DMS53 (cell line): ENCODE measurements at regions not wholly inside any gene's neighbourhood (a gene's known extent, or its start where the extent isn't known, plus 50 kb on each side); places are given as distances from the start of the nearest gene placed in this dataset.
"Not testable (repeated sequence)": the region's sequence is repeated elsewhere in the genome, so short reads cannot be mapped to it uniquely, and the experiment has no call there.

Experiments used
- DNase-seq: peaks from one replicate; lab custom pipeline; 2025; lab: John Stamatoyannopoulos, UW

DNA sequence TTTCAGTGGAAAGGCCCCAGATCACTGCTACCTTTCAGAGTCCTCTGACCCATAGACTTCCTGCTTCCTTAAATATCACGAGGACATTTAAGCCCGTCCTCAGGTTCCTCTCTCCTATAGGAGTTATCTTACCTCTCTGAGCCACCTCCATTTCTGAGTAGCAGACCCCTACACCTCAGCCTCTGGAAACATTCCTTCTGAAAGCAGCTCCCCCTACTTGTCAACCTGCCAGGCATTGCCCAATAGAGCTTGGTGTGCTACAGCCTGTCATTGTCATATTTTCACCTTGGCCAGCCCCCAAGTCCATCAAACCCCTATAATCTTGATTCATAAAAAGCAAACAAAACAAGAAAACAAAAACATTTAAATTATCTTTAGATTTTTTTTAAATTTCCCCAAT lies 717.9 kb upstream of the SLC8A1 start:
- no peak for DNase-seq

DNA sequence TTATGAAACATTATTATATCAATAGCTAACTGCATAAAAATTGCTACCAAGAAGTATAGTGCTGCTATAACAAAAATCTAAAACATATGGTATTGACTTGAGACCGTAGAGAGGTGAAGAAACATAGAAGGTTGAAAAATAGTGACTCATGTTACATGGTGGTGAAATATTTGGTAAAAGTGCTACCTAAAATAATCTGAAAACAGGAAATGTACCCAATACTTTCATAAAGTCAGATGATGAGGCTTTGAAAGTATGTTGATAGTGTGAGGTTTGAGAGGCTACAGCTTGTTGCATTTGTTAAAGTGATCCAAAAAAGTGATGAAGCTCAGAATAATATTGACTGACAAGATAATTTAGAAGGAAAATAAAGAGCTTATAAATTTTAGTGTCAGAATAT lies 718.7 kb upstream of the SLC8A1 start:
- no peak for DNase-seq

DNA sequence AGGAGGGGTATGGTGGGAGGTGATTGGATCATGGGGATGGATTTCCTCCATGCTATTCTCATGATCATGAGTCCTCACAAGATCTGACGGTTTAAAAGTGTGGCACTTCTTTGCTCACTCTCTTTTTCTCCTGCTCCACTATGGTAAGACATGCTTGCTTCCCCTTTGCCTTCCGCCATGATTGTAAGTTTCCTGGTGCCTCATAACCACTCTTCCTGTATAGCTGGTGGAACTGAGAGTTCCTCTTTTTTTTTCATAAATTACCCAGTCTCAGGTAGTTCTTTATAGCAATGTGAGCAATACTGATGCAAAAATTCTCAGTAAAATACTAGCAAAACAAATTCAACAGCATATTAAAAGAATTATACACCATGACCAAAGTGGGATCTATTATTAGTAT lies 728.5 kb upstream of the SLC8A1 start:
- no peak for DNase-seq

DNA sequence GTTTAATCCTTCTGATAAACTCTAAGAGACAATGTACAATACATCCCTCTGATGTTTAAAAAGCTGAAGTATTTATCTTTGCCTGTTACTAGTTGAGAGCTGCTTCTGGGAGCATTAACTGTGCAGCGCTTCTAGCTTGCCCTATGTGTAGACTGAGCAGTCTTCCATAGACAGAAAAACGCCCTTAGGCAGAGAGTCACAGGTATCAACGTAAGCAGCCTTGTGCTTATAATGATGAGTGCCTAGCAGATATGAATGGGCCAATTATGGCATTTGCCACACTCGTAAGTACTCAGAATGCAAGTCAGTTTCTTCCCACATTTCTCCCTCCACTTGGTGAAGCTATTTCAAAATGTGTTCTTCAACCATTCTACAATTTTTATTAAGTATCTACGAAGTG lies 731.1 kb upstream of the SLC8A1 start:
- no peak for DNase-seq

DNA sequence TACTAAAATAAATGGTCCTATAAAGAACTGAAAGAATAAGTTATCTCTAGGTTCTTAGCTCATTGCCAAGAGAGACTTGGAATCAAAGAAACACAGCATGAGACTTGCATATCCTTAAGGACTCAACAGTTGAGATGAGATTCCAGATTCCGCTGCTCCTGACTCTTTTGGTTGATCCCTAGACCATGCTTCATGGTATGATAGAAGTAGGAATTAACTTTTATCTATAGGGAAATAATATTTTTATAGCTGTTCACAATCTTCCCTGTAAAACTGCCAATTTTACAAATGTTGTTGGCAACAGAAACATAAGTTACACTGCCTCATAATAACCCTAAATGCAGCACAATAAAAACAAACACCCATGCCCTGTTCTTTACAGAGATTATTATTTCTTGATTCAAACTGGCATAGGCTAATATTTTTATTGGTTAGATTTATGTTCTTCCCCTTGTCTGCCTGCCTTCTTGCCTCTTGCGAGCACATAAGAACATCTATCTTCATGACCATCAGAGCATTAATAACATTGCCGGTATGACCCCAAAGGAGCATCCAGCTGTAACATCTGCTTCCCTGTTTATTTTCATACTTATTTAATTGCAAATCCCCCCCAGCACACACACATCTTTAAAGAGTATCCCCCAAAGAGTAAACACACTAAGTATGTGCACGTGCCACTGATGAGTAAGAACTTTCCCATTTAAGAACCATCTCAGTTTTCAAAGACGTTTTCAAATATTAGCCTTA lies 735.7 kb upstream of the SLC8A1 start:
- no peak for DNase-seq

DNA sequence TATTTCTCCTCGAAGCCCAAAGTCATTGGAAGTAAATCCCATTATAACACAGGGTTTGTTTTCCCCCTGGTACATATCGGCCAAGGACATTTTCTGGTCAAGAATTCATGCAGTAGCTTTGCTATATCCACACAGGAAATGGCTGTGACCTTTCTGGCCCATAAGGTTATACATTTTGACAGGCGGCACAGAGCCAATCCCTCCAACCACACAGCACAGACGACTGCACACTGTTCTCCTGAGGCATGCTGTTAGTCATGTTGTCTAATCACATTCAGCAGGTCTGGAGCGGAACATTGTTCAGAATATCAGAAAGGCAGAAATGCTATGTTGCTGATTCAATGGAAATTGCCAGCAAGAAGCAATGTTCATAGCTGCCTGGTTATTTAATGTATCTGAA lies 742.3 kb upstream of the SLC8A1 start:
- DNase-seq, result no peak

DNA sequence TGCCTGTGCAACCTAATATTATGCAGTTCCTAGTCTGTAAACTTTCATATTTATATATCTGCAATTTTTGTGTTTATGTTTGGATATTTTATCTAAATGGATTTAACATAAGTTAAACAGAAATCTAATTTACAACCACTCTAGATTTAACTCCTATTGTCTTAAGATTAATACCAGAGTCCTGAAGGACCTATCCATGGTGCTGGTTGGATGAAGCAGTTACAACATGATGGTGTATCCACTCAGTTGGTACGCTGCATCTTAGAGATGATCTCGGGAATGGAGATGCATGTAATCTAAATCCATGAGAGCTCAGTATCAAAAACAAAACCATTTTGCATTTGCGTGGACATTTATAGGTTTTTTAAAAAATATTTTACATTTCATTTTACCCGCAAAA lies 745.9 kb upstream of the SLC8A1 start:
- no peak for DNase-seq

DNA sequence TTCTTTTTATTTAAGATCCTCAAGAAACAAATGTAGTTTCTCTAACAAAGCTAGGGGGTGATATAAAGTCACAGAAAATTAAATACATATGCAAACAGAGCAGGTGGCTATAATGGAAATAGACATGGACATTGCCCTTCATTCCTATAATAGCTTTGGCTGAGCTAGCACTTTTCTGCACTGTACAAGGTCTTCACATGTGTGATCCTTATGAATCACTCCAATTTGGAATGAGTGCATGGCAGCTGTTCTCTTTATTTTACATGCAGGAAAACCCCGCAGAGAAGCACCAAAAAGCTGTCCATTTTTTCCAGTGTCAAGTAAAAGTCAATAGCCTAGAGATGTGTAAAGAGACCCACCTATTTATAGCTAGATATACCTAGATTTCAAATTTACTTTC lies 747.4 kb upstream of the SLC8A1 start:
- no peak for DNase-seq

DNA sequence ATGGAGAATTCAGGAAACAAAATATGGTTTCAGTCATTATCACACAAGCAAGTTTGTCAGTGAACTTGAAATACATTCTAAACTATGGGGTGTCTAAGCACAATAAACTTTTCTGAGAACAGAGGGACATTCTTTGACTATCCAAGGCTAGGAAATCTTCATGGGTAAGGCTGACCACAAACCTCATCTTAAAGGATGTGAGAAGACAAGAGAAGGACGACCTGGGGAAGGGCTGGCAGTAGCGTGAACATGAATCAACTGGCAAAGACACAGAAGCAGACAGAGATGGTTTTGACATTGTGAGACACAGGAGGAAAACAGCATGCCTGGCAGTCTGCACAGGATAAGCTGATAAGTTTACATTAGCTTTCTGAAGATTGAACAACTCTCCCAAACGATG lies 752.4 kb upstream of the SLC8A1 start:
- DNase-seq, result peak; percentile 26

DNA sequence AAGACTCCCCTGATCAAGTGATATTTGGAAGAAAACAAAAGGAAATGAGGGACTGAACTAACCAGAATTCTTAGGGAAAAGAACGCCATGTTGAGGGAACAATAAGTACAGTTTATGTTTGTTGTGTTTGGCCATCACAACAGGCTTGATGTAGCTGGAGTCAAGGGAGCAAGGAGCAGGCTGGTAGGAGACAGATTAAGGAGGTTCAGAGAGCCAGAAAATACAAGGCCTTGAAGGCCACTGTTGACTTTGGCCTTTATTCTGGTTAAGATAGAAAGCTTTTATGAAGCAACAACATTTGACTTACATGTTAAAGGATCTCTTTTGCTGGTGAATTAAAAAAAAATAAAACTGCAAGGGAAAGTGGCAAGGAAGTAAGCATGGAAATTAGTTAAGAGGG lies 754.1 kb upstream of the SLC8A1 start:
- no peak for DNase-seq

DNA sequence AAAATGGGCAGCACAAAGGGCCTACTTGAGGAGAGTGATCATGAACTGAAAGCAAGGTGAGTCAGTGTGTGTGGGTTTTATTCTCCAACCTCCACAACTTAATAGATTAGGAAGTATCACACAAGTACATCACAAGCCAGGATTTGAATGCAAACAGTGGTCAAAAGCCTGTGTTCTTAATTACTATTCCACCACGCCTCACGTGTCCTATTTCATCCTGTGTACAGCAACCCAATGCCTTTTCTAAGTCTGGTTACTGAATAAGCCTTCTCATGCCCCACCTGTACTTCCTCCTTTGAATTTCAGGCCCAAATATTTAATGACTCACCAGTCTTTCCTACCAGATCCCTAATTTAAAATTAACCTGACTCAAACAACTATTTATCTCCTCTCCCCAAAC lies 755.7 kb upstream of the SLC8A1 start:
- DNase-seq, result peak; percentile 25

DNA sequence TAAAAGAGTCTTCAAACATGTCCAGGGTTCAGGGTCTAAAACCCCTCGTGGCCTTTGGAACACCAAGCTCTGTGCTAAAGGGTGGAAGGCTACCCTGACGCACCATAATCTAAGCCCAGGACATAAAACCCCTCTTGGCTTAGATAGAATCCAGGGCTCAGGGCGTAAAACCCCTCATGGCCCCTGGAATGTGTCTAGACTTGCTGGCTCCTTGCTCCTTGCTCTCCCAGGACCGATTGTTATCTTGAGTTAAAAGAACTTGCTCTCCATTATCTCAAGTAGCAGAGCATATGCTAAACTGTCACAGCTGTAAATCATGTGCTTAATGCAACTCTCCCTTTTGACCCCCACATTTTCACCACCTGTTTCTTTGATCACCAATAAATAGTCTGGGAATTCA lies 758.1 kb upstream of the SLC8A1 start:
- DNase-seq, result not testable (repeated sequence)

DNA sequence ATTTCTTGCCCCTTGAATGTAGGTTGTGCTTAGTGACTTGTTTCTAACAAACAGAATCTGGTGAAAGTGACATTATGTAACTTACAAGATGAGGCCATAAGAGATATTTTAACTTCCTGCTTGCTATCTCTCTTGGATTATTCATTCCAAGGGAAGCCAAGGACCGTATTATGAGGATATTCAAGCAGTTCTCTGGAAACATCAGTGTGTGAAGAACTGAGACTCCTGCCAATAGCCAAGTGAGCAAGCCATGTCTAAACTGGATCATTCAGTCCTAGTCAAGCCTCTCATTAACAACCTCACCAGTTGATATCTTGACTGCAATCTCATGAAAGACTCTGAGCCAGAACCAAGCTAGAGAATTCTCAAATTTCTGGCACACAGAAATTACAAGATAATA lies 765.1 kb upstream of the SLC8A1 start:
- no peak for DNase-seq

DNA sequence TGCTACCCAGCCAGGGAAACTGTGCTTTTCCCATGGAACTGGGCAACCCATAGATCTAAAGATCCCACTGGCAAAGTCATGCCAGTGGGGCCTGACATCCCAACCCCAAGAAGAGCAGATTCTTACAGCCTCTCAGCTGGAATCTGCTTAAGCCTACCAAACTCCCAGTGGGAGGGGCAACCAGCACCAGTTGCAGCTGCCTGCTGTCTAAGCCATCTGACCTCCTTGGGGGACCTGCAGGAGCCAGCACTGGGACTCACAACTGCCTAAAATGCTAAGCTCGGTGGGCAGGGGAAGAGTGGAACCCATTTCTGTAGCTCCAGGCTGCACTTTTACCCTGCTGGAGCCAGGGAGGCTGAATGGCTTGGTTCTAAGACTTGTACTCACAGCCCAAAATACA lies 770.7 kb upstream of the SLC8A1 start:
- DNase-seq, result no peak

DNA sequence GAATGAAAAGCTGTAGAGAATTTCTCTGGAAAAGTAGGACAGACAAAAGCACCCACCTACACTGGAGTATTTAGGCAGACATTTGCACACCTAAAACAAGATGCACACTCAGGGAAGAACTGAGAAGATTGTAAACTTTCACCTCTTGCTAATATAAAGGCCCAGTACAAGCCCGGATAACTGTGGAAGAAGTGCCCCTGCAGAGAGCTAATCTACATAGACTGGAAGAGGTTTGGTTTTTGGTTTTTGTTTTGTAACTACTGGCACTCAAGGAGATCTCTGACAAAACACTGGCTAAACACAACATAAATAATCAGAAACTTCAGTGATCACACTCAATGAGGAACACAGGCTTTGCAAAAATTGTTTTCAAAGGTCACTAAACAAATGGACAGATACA lies 782.2 kb upstream of the SLC8A1 start:
- no peak for DNase-seq

DNA sequence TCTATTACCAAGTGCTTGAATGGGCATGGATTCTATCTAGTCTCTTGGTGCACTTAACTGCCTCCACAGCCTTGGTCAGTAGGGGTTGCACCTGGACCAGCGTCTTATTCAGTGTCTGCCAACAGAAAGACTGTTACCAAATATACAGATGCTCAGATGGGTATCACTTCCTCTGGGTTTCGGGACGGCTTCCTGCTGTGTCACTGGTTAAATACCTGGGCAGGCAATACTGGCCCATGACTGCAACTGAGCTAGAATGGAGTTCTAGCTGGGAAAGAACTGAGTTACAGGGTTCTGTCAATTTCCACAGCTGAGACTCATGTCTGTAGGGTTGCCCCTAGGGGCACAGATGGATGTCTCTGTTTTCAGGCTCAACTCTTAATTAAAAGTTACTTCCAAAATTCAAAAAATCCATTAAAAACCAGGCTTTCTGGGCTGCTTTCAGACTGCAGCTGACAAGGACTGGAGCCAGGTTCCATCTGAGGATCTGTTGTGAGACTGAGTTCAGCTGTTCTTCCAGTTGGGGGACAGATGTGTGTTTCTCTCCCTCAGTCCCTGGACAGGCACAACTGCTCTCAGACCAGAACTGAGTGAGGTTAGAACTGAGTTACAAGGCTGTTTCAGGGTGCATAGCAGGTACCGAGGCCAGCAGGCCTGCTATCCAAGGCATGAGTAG lies 789.6 kb upstream of the SLC8A1 start:
- DNase-seq, result no peak

DNA sequence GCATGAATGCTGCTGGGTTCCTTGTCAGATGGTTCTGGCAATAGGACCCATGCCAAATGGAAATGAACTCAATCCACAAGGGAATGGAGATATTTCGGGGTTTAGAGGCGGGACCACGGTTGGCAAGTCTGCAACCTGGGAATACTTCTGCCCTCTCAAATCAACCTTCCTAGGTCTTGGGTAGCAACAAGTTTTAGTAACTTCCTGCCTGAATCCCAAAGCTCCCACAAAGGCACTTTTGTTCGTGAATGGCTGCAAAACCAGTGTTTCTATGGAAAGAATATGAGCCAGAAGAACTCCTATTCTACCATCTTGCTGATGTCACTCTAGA lies 790.1 kb upstream of the SLC8A1 start:
- DNase-seq, result no peak

DNA sequence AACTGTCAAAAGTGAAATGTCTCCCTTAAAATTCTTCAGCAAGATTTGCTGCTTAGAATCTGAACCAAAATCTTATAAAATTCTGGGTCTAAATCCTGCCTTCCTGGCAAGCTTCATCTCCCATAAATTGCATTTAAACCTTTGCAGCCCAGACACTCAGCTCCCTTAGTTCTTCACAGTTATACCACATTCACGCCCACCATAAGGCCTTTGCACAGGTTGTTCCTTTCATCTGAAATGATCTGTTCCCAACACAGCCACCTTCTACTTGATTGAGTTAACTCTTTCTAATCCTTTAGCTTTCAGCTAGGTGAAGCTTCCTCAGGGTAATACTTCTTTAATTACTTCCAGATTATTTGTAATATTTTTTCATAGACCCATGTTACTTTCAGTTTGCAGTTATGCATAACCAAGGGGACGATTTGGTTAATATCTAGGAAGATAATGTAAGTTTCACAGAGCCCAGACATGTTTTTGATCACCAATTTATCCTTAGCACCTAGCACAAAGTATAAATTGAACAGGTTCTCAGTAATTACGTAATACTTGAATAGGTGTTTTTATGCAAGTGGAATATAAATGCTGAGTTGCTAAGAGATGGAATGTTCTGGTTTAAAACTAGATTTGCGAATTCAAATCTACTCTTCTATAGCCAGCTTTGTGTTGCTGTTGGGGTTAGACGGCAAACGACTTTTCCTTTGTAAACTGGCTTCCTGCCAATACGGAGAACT lies 779.7 kb upstream of the PKDCC start:
- no peak for DNase-seq

DNA sequence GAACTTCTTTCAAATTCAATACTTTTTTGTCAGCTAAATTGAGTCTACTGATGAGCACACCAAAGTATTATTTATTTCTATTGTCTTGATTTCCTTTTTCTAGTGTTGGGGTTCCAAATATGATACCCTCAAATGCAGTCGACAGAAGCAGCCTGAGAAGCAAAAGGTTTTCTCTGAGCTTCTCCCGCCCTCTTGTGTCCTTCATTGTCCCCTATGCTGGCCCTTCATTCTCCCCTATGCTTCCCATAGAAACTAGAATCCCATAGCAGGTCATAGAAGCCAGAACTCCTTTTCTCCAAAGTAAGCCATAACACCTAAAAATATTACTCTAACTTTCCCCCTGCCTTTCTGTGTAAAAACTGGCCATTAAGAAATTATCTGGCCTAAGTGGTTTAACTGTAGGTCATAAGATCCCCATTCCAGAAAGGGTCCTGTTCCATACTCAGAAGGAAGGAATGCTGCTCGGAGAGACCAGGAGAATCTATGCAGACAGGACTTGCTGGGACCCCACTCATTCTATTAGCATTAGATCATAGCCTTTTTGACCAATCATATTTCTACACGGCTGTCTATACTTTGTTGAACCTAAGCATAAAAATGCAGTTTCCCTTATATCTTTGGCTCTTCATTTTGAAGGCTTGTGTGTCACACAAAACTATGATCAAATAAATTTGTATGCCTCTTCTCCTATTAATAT lies 764.6 kb upstream of the PKDCC start:
- peak; percentile 3 for DNase-seq

DNA sequence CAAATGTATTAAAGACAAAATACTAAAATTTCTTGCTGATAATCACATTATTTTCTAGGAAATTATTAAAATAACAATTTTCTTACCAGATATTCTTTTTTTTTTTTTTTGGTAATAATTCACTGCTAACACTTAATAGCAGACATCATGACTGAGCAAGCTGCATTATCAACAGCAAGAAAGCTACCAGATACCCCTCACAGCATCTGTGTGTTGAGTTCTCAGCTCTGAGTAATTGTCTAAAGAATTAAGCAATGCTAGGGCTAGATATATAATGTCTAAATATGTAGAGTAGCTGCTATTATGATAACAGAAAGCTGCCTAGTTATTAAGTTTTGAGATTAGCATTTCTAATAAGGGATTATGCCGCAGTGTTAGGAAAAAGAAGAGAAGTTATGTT lies 754.3 kb upstream of the PKDCC start:
- DNase-seq, result no peak

DNA sequence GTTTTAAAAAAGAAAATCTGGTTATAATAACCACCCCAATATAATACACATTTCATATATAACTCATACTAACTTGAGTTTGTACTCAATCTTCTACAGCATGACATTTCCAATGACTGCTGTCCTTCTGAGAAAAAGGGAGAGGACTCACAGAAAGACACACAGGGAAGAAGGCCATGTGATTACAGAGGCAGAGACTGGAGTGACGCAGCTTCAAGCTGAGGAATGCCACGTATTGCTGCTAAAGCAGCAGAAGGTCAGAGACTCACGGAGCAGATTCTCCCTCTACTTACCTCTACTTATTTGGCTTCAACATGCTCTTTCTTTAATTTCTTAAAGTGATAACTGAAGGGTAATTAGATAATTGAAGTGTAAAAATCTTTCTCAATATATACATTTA lies 753.5 kb upstream of the PKDCC start:
- no peak for DNase-seq

DNA sequence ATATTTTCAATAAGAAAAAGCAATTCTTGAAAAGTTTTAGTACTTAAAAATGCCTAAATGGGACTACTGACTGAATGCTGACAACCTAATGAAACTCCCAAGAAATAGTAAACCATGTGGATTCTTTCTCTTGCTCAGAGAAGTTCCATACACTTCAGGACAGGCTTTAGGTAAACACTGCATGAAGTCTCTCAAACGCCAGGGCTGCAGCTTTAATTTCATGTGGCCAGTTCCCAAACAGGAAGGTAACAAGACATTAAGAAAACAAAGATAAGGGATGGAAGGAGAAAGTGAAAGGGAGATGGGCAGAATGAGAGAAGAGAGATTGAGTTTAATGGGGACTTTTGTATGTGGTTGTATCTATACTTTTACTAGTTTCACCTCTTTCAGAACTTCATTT lies 734.7 kb upstream of the PKDCC start:
- DNase-seq, result peak; percentile 42

DNA sequence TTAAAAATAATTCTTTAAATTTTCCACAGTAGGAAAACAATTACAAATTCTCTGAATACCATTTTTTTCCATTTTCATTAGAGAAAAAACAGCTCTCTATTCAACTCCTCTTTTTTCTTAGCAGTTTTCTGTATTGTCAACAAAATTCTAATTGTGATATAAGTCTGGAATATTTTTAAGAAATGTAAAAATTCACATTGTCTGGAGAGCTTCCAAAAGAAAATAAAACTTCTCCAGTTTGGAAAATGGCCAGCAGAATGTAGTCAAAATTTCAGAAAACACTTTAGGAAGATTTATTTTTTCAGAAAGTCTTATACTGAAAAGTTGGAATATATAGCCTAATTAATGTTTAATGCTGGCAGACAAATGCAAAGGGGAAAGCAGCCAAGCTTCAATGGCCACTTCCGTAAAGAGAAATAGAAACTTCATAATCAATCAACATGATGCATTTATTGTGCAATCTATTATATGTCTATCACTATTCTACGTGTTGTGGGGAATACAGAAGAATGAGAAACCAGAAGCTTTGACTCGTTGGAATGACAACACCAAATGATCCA lies 733.2 kb upstream of the PKDCC start:
- DNase-seq, result no peak
